Left ventricle myocardium inferior (tissue), 1 donor: ENCODE measurements at regions not wholly inside any gene's neighbourhood (a gene's known extent, or its start where the extent isn't known, plus 50 kb on each side); places are given as distances from the start of the nearest gene placed in this dataset.

Experiments
- DNase-seq: peaks from one replicate; pipeline ENCODE4 v3.0.0-alpha.2; 2020
- H3K27ac ChIP-seq: fragments of 200-600 bp; replicated peaks from 2 replicates; pipeline ENCODE4 v1.8.0; 2021
- H3K27me3 ChIP-seq: fragments of 200-600 bp; 2 replicates; pipeline ENCODE4 v1.8.0; 2021; ENCODE audit warnings: low read depth
- H3K36me3 ChIP-seq: fragments of 200-600 bp; 2 replicates; pipeline ENCODE4 v1.8.0; 2021
- H3K4me1 ChIP-seq: fragments of 200-600 bp; 2 replicates; pipeline ENCODE4 v1.8.0; 2021
- H3K4me3 ChIP-seq: fragments of 200-600 bp; 2 replicates; pipeline ENCODE4 v1.8.0; 2021; ENCODE audit warnings: mild to moderate bottlenecking, moderate library complexity
- H3K9me3 ChIP-seq: fragments of 200-600 bp; replicated peaks from 2 replicates; pipeline ENCODE4 v1.8.0; 2021
- intact Hi-C: fragments of 100-400 bp; cut with micrococcal nuclease; formaldehyde crosslinking; loops from one replicate; pipeline ENCODE4 v1.11.0; 2022
- TF ChIP-seq, protein P1 (sequence below): fragments of 200-600 bp; IDR thresholded peaks from 2 replicates; pipeline ENCODE4 v1.8.0; 2021; ENCODE audit warnings: antibody characterized with exemption, mild to moderate bottlenecking, borderline replicate concordance
- donor health status: DM: no; HTN: yes; CAD: no; lungs with severe emphysema.

DNA sequence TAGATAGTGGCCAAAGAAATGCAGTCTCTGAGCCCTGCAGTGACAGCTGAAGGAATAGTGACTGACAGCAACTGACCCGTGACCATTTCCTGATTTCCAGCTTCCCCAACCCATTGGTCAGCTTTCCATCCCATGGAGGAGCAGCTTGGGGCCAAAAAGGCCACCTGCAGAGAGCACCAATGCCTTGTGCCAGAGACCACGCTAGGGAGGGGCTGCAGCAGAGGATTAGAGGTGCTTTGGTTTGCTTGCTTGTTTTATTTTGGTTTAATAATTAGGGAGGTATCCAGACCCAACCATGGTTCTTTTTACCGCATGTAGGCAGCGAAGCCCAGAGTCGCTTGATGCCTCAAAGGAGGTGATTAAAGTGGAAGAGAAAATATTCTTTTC is 61.3 kb upstream of the SIAH1 start:
- H3K36me3 ChIP-seq, result no peaks in the 10 kb centered on the region
- TF ChIP-seq, protein P1, sequence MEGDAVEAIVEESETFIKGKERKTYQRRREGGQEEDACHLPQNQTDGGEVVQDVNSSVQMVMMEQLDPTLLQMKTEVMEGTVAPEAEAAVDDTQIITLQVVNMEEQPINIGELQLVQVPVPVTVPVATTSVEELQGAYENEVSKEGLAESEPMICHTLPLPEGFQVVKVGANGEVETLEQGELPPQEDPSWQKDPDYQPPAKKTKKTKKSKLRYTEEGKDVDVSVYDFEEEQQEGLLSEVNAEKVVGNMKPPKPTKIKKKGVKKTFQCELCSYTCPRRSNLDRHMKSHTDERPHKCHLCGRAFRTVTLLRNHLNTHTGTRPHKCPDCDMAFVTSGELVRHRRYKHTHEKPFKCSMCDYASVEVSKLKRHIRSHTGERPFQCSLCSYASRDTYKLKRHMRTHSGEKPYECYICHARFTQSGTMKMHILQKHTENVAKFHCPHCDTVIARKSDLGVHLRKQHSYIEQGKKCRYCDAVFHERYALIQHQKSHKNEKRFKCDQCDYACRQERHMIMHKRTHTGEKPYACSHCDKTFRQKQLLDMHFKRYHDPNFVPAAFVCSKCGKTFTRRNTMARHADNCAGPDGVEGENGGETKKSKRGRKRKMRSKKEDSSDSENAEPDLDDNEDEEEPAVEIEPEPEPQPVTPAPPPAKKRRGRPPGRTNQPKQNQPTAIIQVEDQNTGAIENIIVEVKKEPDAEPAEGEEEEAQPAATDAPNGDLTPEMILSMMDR, result no peak
- H3K4me1 ChIP-seq, result peaks cover 17% of the 10 kb centered on the region
- intact Hi-C loops, result no loop called here
- H3K9me3 ChIP-seq, result no peaks in the 10 kb centered on the region
- DNase-seq, result no peak
- H3K27me3 ChIP-seq, result no peaks in the 10 kb centered on the region
- H3K27ac ChIP-seq, result no peak overlapping the region
- H3K4me3 ChIP-seq, result no peak overlapping the region

DNA sequence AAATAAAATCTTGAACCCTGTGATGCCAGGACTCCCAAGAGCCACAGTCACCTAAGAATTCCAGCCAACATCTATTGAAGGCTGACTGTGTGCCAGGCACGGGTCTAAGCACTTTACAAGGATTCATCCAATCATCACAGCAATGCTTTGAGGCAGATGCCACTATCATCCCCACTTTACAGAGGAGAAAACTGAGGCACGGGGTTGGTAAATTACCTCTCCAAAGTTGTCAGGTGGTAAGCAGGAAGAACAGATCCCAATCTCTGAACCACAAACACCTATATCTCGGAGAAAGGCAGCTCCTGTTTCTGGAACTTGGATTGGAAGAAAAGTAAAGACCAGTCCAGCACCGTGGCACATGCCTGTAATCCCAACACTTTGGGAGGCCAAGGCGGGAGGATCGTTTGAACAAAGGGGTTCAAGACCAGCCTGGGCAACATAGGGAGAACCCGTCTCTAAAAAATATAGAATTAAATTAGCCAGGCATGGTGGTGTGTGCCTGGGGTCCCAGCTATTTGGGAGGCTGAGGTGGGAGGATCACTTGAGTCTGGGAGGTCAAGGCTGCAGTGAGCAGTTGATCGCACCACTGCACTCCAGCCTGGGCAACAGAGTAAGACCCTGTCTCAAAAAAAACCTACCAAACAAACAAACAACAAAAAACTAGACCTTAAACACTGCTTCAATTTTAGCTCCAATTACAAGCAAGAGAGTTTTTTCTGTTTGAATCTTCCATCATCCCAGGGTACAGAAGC is 60.7 kb upstream of the SIAH1 start:
- Histone ChIP-seq H3K9me3 (no peaks in the 10 kb centered on the region), H3K27ac (peak overlapping the region; percentile 81), H3K36me3 (no peaks in the 10 kb centered on the region), H3K4me3 (no peak overlapping the region), H3K4me1 (peaks cover 17% of the 10 kb centered on the region), H3K27me3 (no peaks in the 10 kb centered on the region)
- TF ChIP-seq, protein P1, result no peak
- no peak for DNase-seq
- intact Hi-C loops, result no loop called here

DNA sequence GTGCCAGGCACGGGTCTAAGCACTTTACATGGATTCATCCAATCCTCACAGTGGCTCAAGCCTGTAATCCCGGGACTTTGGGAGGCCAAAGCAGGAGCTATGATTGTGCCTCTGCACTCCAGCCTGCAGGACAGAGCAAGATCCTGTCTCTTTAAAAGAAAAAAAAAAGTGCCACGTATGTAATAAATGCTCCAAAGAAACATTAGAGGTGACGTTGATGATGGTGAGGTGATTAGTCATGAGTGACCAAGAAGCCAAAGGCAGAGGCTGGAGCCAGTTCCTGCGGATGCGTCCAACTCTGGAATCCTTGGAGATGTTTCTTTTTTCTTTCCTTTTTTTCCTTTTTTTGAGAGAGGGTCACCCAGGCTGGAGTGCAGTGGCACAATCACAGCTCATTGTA is 59.4 kb upstream of the SIAH1 start:
- TF ChIP-seq, protein P1, result no peak
- DNase-seq, result no peak
- no peak overlapping the region for H3K4me3 ChIP-seq

DNA sequence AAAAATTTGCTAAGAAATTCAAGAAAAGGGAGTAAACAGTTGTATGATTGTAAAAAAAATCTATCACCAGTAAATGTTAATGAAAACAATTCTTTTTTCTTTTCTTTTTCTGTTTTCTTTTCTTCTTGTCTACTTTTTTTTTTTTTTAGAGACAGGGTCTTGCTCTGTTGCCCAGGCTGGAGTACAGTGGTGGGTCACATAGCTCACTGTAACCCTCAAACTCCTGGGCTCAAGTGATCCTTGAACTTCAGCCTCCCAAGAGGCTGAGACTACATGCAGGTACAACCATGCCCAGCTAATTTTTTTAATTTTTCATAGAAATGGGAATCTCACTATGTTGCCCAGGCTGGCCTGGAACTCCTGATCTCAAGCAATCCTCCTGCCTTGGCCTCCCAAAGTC is 57.2 kb upstream of the SIAH1 start:
- no peak for DNase-seq
- TF ChIP-seq, protein P1, result no peak
- no peaks in the 10 kb centered on the region for H3K9me3 ChIP-seq
- peaks cover 17% of the 10 kb centered on the region for H3K4me1 ChIP-seq
- H3K36me3 ChIP-seq, result no peaks in the 10 kb centered on the region
- no peak overlapping the region for H3K27ac ChIP-seq
- intact Hi-C loops, result no loop called here
- H3K27me3 ChIP-seq, result no peaks in the 10 kb centered on the region
- H3K4me3 ChIP-seq, result no peak overlapping the region

More for the DNA sequence above, 59.4 kb upstream of the SIAH1 start:
- H3K4me1 ChIP-seq, result peaks cover 17% of the 10 kb centered on the region
- intact Hi-C loops, result no loop called here
- H3K9me3 ChIP-seq, result no peaks in the 10 kb centered on the region
- H3K27me3 ChIP-seq, result no peaks in the 10 kb centered on the region
- no peaks in the 10 kb centered on the region for H3K36me3 ChIP-seq
- H3K27ac ChIP-seq, result peak overlapping the region; percentile 81

DNA sequence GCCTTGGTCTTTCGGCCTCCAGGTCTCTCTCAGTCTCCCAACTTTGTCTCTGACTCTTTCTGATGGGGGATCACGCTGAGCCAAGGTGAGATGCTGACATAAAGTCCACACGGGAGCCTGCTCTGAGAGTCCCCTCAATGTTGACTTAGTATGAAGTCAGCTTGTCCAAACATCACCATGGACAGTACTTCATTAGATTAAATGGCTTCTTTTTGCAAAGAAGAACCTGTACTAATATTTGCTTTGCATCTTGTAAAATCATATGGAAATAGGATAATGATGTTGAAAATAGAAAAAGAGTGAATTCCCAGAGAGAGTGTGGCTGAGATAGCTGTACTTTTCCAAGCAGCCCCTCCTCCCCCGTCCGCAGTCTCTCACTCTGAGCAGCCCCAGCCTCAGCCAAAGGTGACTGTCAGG is 56.7 kb upstream of the SIAH1 start:
- no peak overlapping the region for H3K4me3 ChIP-seq
- peaks cover 17% of the 10 kb centered on the region for H3K4me1 ChIP-seq
- H3K9me3 ChIP-seq, result no peaks in the 10 kb centered on the region
- H3K36me3 ChIP-seq, result no peaks in the 10 kb centered on the region
- H3K27ac ChIP-seq, result no peak overlapping the region
- no peaks in the 10 kb centered on the region for H3K27me3 ChIP-seq
- TF ChIP-seq, protein P1, result no peak
- no peak for DNase-seq
- intact Hi-C loops, result no loop called here
